ENCODE measurements at regions not wholly inside any gene's neighbourhood (a gene's known extent, or its start where the extent isn't known, plus 50 kb on each side); places are given as distances from the start of the nearest gene placed in this dataset.

- H3K27me3 Mint-ChIP-seq (ENCODE audit: low read depth), result no peaks in the 10 kb centered on the region
- no peak for DNase-seq
- H3K36me3 Mint-ChIP-seq (ENCODE audit: insufficient read depth), result no peaks in the 10 kb centered on the region
- H3K9me3 Mint-ChIP-seq, result peaks cover 5% of the 10 kb centered on the region
- no peak overlapping the region for H3K4me3 Mint-ChIP-seq
- no peaks in the 10 kb centered on the region for H3K4me1 Mint-ChIP-seq (ENCODE audit: low read depth)
- ATAC-seq, result no peak
These were observed 237.5 kb downstream of the TGFB2 start for GRCh38 chr1:218582646-218583045.

- Mint-ChIP-seq H3K9me3 (peaks cover 5% of the 10 kb centered on the region), H3K27me3 (ENCODE audit: low read depth) (peaks cover 1% of the 10 kb centered on the region), H3K4me1 (ENCODE audit: low read depth) (no peaks in the 10 kb centered on the region), H3K4me3 (no peak overlapping the region), H3K36me3 (ENCODE audit: insufficient read depth) (no peaks in the 10 kb centered on the region)
- no peak for ATAC-seq
- DNase-seq, result no peak
These were observed 239.5 kb downstream of the TGFB2 start for GRCh38 chr1:218584418-218585155.

GRCh38 chr1:218585511-218586184 lies 240.5 kb downstream of the TGFB2 start:
- ATAC-seq (no peak), DNase-seq (no peak)
- no peak overlapping the region for H3K4me3 Mint-ChIP-seq
- H3K27me3 Mint-ChIP-seq (ENCODE audit: low read depth), result peaks cover 3% of the 10 kb centered on the region
- no peaks in the 10 kb centered on the region for H3K36me3 Mint-ChIP-seq (ENCODE audit: insufficient read depth)
- H3K9me3 Mint-ChIP-seq, result peaks cover 5% of the 10 kb centered on the region
- no peaks in the 10 kb centered on the region for H3K4me1 Mint-ChIP-seq (ENCODE audit: low read depth)

GRCh38 chr1:218587900-218588299 lies 242.8 kb downstream of the TGFB2 start:
- H3K4me3 Mint-ChIP-seq, result no peak overlapping the region
- peaks cover 5% of the 10 kb centered on the region for H3K9me3 Mint-ChIP-seq
- ATAC-seq (no peak), DNase-seq (no peak)
- no peaks in the 10 kb centered on the region for H3K4me1 Mint-ChIP-seq (ENCODE audit: low read depth)
- peaks cover 3% of the 10 kb centered on the region for H3K27me3 Mint-ChIP-seq (ENCODE audit: low read depth)
- no peaks in the 10 kb centered on the region for H3K36me3 Mint-ChIP-seq (ENCODE audit: insufficient read depth)

- Mint-ChIP-seq H3K36me3 (ENCODE audit: insufficient read depth) (no peaks in the 10 kb centered on the region), H3K4me1 (ENCODE audit: low read depth) (no peaks in the 10 kb centered on the region), H3K4me3 (no peak overlapping the region), H3K9me3 (peaks cover 3% of the 10 kb centered on the region), H3K27me3 (ENCODE audit: low read depth) (peaks cover 3% of the 10 kb centered on the region)
- ATAC-seq (no peak), DNase-seq (no peak)
These were observed 243.5 kb downstream of the TGFB2 start for GRCh38 chr1:218588540-218589172.

GRCh38 chr1:218589487-218589886 lies 244.4 kb downstream of the TGFB2 start:
- Mint-ChIP-seq H3K4me1 (ENCODE audit: low read depth) (no peaks in the 10 kb centered on the region), H3K4me3 (no peak overlapping the region), H3K27me3 (ENCODE audit: low read depth) (peaks cover 3% of the 10 kb centered on the region), H3K9me3 (no peaks in the 10 kb centered on the region), H3K36me3 (ENCODE audit: insufficient read depth) (no peaks in the 10 kb centered on the region)
- DNase-seq (no peak), ATAC-seq (no peak)

- ATAC-seq (no peak), DNase-seq (no peak)
- Mint-ChIP-seq H3K4me3 (no peak overlapping the region), H3K4me1 (ENCODE audit: low read depth) (no peaks in the 10 kb centered on the region), H3K36me3 (ENCODE audit: insufficient read depth) (no peaks in the 10 kb centered on the region), H3K9me3 (no peaks in the 10 kb centered on the region), H3K27me3 (ENCODE audit: low read depth) (peaks cover 3% of the 10 kb centered on the region)
These were observed 246.8 kb downstream of the TGFB2 start for GRCh38 chr1:218591966-218592365.

- H3K4me1 Mint-ChIP-seq (ENCODE audit: low read depth), result no peaks in the 10 kb centered on the region
- no peaks in the 10 kb centered on the region for H3K36me3 Mint-ChIP-seq (ENCODE audit: insufficient read depth)
- H3K9me3 Mint-ChIP-seq, result no peaks in the 10 kb centered on the region
- H3K4me3 Mint-ChIP-seq, result no peak overlapping the region
- ATAC-seq (no peak), DNase-seq (no peak)
- peaks cover 3% of the 10 kb centered on the region for H3K27me3 Mint-ChIP-seq (ENCODE audit: low read depth)
These were observed 247.6 kb downstream of the TGFB2 start for GRCh38 chr1:218592688-218593087.

GRCh38 chr1:218600968-218601367 lies 255.8 kb downstream of the TGFB2 start:
- Mint-ChIP-seq H3K9me3 (peaks cover 8% of the 10 kb centered on the region), H3K4me1 (ENCODE audit: low read depth) (no peaks in the 10 kb centered on the region), H3K36me3 (ENCODE audit: insufficient read depth) (no peaks in the 10 kb centered on the region), H3K27me3 (ENCODE audit: low read depth) (no peaks in the 10 kb centered on the region), H3K4me3 (no peak overlapping the region)
- no peak for DNase-seq
- ATAC-seq, result no peak

GRCh38 chr1:218604217-218604616 lies 259.1 kb downstream of the TGFB2 start:
- DNase-seq (no peak), ATAC-seq (no peak)
- peaks cover 16% of the 10 kb centered on the region for H3K9me3 Mint-ChIP-seq
- no peaks in the 10 kb centered on the region for H3K27me3 Mint-ChIP-seq (ENCODE audit: low read depth)
- H3K4me1 Mint-ChIP-seq (ENCODE audit: low read depth), result no peaks in the 10 kb centered on the region
- no peaks in the 10 kb centered on the region for H3K36me3 Mint-ChIP-seq (ENCODE audit: insufficient read depth)
- no peak overlapping the region for H3K4me3 Mint-ChIP-seq

- no peak for ATAC-seq
- Mint-ChIP-seq H3K27me3 (ENCODE audit: low read depth) (no peaks in the 10 kb centered on the region), H3K36me3 (ENCODE audit: insufficient read depth) (no peaks in the 10 kb centered on the region), H3K4me1 (ENCODE audit: low read depth) (no peaks in the 10 kb centered on the region), H3K4me3 (no peak overlapping the region), H3K9me3 (peaks cover 14% of the 10 kb centered on the region)
- no peak for DNase-seq
These were observed 266.9 kb downstream of the TGFB2 start for GRCh38 chr1:218611916-218612585.

GRCh38 chr1:218613105-218613504 lies 268.0 kb downstream of the TGFB2 start:
- no peak for DNase-seq
- H3K27me3 Mint-ChIP-seq (ENCODE audit: low read depth), result no peaks in the 10 kb centered on the region
- H3K4me1 Mint-ChIP-seq (ENCODE audit: low read depth), result no peaks in the 10 kb centered on the region
- peaks cover 14% of the 10 kb centered on the region for H3K9me3 Mint-ChIP-seq
- no peak overlapping the region for H3K4me3 Mint-ChIP-seq
- ATAC-seq, result no peak
- H3K36me3 Mint-ChIP-seq (ENCODE audit: insufficient read depth), result no peaks in the 10 kb centered on the region

- H3K4me3 Mint-ChIP-seq, result no peak overlapping the region
These were observed 268.9 kb downstream of the TGFB2 start for GRCh38 chr1:218614031-218614430.

GRCh38 chr1:218616681-218617080 lies 271.5 kb downstream of the TGFB2 start:
- peaks cover 8% of the 10 kb centered on the region for H3K9me3 Mint-ChIP-seq

More at GRCh38 chr1:218614031-218614430, 268.9 kb downstream of the TGFB2 start:
- DNase-seq, result no peak
- Mint-ChIP-seq H3K4me1 (ENCODE audit: low read depth) (no peaks in the 10 kb centered on the region), H3K27me3 (ENCODE audit: low read depth) (no peaks in the 10 kb centered on the region), H3K9me3 (peaks cover 8% of the 10 kb centered on the region), H3K36me3 (ENCODE audit: insufficient read depth) (no peaks in the 10 kb centered on the region)
- no peak for ATAC-seq

More at GRCh38 chr1:218616681-218617080, 271.5 kb downstream of the TGFB2 start:
- DNase-seq, result no peak
- Mint-ChIP-seq H3K36me3 (ENCODE audit: insufficient read depth) (no peaks in the 10 kb centered on the region), H3K4me1 (ENCODE audit: low read depth) (no peaks in the 10 kb centered on the region), H3K4me3 (no peak overlapping the region), H3K27me3 (ENCODE audit: low read depth) (no peaks in the 10 kb centered on the region)
- ATAC-seq, result no peak
